ENCODE measurements at regions not wholly inside any gene's neighbourhood (a gene's known extent, or its start where the extent isn't known, plus 50 kb on each side); places are given as distances from the start of the nearest gene placed in this dataset.

- CTCF ChIA-PET = no interaction called here
- no peak for TF ChIP-seq CTCF (IDR thresholded peaks at IDR 0.05; ENCODE audit: low read depth, low read length)
- POLR2A ChIA-PET = no interaction called here
- no peak for DNase-seq (ENCODE audit: low read depth, low spot score)
- Histone ChIP-seq H3K9me3 (ENCODE audit: control insufficient read depth, insufficient read depth, low read length) (peaks cover 3% of the 10 kb centered on the region; the same call in 1 of the 2 replicates), H3K4me3 (ENCODE audit: low read depth, low read length) (no peak overlapping the region), H3K27me3 (ENCODE audit: control insufficient read depth, insufficient read depth, low read length) (no peaks in the 10 kb centered on the region), H3K27ac (ENCODE audit: low read depth, low read length) (no peak overlapping the region)
Observed at GRCh38 chr7:10300577-10300976, 673.1 kb upstream of the PHF14 start.

- no peak overlapping the region for H3K4me3 ChIP-seq (ENCODE audit: low read depth, low read length)
- TF ChIP-seq CTCF (IDR thresholded peaks at IDR 0.05; ENCODE audit: low read depth, low read length) = no peak
- ChIA-PET CTCF (no interaction called here), POLR2A (no interaction called here)
- H3K27me3 ChIP-seq (ENCODE audit: control insufficient read depth, insufficient read depth, low read length) = no peaks in the 10 kb centered on the region
- no peak for DNase-seq (ENCODE audit: low read depth, low spot score)
- no peak overlapping the region for H3K27ac ChIP-seq (ENCODE audit: low read depth, low read length)
- peaks cover 4% of the 10 kb centered on the region; the same call in 1 of the 2 replicates for H3K9me3 ChIP-seq (ENCODE audit: control insufficient read depth, insufficient read depth, low read length)
Observed at GRCh38 chr7:10308276-10308675, 665.4 kb upstream of the PHF14 start.

GRCh38 chr7:10312942-10313341 is 660.7 kb upstream of the PHF14 start:
- ChIA-PET CTCF (no interaction called here), POLR2A (no interaction called here)
- peaks cover 5% of the 10 kb centered on the region for H3K9me3 ChIP-seq (ENCODE audit: control insufficient read depth, insufficient read depth, low read length)
- no peak for DNase-seq (ENCODE audit: low read depth, low spot score)
- no peak overlapping the region for H3K4me3 ChIP-seq (ENCODE audit: low read depth, low read length)
- H3K27ac ChIP-seq (ENCODE audit: low read depth, low read length) = no peak overlapping the region
- TF ChIP-seq CTCF (IDR thresholded peaks at IDR 0.05; ENCODE audit: low read depth, low read length) = no peak
- H3K27me3 ChIP-seq (ENCODE audit: control insufficient read depth, insufficient read depth, low read length) = no peaks in the 10 kb centered on the region

- H3K9me3 ChIP-seq (ENCODE audit: control insufficient read depth, insufficient read depth, low read length) = peaks cover 7% of the 10 kb centered on the region
- H3K27me3 ChIP-seq (ENCODE audit: control insufficient read depth, insufficient read depth, low read length) = no peaks in the 10 kb centered on the region
- CTCF ChIA-PET = no interaction called here
- POLR2A ChIA-PET = no interaction called here
- no peak overlapping the region for H3K27ac ChIP-seq (ENCODE audit: low read depth, low read length)
- no peak overlapping the region for H3K4me3 ChIP-seq (ENCODE audit: low read depth, low read length)
- TF ChIP-seq CTCF (IDR thresholded peaks at IDR 0.05; ENCODE audit: low read depth, low read length) = no peak
- no peak for DNase-seq (ENCODE audit: low read depth, low spot score)
Observed at GRCh38 chr7:10315881-10316280, 657.8 kb upstream of the PHF14 start.

GRCh38 chr7:10316488-10316887 is 657.2 kb upstream of the PHF14 start:
- ChIA-PET POLR2A (no interaction called here), CTCF (no interaction called here)
- H3K9me3 ChIP-seq (ENCODE audit: control insufficient read depth, insufficient read depth, low read length) = peaks cover 7% of the 10 kb centered on the region
- no peak for DNase-seq (ENCODE audit: low read depth, low spot score)
- no peak for TF ChIP-seq CTCF (IDR thresholded peaks at IDR 0.05; ENCODE audit: low read depth, low read length)
- H3K4me3 ChIP-seq (ENCODE audit: low read depth, low read length) = no peak overlapping the region
- no peak overlapping the region for H3K27ac ChIP-seq (ENCODE audit: low read depth, low read length)
- H3K27me3 ChIP-seq (ENCODE audit: control insufficient read depth, insufficient read depth, low read length) = no peaks in the 10 kb centered on the region

Data from AG04450 (cell line).